Stimulated activated CD4-positive, alpha-beta T cell treated with anti-CD3 and anti-CD28 coated beads, TNF-alpha, amount 100 ng/mL, for 24 hours (primary cell): ENCODE measurements at regions not wholly inside any gene's neighbourhood (a gene's known extent, or its start where the extent isn't known, plus 50 kb on each side); places are given as distances from the start of the nearest gene placed in this dataset.
A peak's percentile ranks its signal among the peaks of the same experiment; 100 is the strongest.

Experiments
- DNase-seq, 3 experiments: peaks; one replicate each; pipeline ENCODE4 v3.0.0-alpha.2; 2020; ENCODE audit warnings: low read depth in 3 of 3

- DNase-seq, result no peak
Measured at GRCh38 chr6:139540894-139541293, 166.4 kb upstream of the CITED2 start.

DNA sequence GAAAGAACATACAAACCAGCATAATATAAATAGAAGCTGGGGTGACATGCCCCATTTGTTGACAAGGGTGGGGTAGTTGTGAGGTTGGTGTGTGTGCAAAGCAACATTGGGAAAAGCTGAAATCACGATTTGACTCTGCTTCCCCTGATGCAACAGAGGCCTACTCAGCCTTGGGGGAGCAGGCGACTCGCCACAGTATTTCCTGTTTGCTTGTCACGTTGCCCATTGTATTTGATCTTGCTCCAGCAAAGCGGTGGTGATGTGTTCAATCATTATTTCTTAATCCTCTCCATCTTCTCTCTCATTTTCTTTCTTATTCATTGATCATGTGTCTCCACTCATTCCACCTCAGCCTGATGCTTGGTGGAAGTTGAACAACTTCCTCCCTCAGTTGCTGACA lies 165.8 kb upstream of the CITED2 start:
- DNase-seq, result peak in 2 of 3 experiments; percentile 16 to 17

- no peak for DNase-seq
Measured at GRCh38 chr6:139539852-139540251, 165.4 kb upstream of the CITED2 start.

- no peak for DNase-seq
Measured at GRCh38 chr6:139538366-139538765, 163.9 kb upstream of the CITED2 start.

DNA sequence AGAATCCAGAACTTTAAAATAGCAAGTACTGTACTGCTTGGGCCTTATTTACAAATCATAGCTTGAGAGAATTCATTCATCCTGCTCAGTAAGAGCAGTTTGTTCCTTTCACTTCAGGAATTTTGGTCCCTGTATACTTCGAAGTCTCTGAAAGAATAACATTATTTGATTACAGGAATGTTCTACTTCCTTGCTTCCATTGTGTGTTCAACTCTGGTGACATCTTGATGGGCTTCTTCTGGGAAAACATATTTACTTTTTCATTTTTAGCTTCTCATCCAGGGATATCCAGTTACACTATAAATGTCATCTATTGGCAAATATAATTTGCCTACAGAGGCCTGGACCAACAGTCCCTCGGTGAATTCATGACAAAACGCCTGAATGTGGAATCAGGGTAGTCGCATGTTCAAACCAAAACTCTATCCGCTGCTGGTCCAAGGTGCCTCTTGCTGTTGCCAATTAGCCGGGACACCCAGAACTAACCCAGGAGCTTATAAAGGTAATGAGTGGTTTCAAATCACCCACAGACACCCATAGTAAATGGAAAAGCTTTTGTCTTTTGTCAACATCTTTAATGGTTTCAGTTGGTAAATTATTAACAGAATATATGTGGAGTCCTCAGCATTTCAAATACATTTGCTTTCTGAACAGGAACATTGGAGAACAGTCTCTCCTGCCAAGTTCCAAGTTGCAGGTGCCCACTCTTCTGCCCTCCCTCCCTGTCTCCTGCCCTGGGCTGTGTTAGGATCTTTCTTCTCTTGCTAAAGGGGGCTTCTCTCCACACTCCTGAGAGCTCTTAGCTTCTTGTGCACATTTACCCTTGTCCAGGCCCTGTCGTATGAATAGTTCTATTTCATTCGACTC lies 162.5 kb upstream of the CITED2 start:
- no peak for DNase-seq

GRCh38 chr6:139534472-139535115 lies 160.1 kb upstream of the CITED2 start:
- no peak for DNase-seq

DNA sequence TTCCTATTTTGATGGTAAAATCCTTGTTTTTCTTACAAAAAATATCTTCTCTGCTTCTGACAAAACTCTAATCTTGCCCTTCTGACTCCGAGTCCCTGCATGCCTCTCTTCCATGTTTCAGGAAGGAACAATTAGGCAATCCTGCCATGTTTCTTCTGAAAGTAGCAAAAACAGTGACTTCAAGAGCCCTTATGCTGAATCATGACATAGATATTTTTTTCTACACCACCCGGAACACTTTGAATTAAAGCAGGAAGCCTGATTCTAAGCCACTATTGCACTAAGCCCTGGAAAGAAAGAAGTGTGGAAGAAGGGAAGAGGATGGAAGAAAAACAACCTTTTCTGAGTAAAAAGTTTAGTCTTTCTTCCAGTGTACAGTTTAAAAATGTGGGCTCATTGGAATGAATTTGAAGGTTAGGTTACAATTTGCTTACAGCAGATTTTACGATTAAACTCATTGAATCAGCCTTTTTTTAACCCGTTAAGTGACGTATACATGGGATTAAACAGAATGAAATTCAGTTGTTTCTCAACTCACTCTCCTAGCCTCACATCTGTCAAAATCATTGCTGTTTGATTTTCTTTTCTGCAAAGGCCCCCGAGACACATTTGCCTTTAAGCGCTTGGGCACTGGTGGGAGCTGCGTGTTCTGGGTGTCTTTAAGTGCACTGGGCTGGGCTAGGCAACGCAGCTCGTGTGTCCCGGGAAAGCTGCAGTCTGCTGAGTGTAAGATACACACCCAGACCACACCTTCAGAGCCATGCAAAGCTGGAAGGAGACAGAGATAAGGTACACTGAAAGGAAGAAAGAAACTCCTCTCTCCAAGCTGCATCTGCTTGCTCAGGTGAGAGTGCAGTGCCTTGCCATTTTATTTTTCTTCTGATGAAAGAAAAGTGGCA lies 159.4 kb upstream of the CITED2 start:
- DNase-seq, result no peak

- no peak for DNase-seq
Measured at GRCh38 chr6:139533171-139533570, 158.7 kb upstream of the CITED2 start.

DNA sequence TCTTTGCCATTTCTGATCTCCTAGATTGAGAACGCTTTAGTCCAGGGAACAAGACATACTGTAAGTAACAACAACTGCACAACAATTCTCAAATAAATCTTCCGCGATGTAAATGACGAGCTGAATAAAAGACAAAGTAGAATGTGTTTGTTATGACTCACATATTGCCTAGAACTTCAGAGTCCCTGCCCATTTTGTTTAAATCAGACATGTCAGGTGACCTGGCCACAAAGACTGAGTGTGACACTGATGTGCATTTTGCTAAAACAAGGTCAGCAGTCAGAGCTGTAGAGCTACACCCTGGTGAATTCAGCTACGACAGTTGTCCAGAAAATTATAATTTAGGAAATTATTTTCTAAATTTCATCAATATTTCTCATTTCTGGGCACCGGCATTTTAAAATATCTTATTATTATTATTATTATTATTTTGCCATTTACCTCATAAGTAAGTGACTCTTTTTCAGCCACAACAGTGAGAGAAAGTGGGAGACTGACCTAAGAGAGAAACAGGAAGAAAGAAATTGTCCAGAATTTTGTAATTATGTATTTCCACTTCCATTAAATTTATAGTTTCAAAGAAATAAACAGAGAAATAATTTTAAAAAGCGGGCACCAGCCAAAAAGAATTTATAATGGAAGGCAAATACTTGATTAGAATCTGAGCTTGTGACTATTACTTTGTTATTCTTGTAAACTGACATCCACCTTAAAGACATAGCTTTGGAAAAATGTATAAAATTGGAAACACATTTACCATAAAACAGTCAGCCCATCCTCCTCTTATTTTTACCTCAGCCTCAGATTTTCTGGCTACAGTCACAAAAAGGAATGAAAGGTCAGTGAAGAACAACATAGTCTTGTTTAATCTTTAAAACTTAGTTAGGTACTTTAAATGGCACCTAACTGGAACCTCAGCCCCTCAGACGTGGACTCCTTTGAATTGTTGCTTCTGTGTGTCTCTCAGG lies 157.0 kb upstream of the CITED2 start:
- peak in 1 of 3 experiments; percentile 16 for DNase-seq

- DNase-seq, result no peak
Measured at GRCh38 chr6:139530561-139530960, 156.1 kb upstream of the CITED2 start.

- no peak for DNase-seq
Measured at GRCh38 chr6:139529420-139529819, 155.0 kb upstream of the CITED2 start.

- no peak for DNase-seq
Measured at GRCh38 chr6:139528471-139528870, 154.0 kb upstream of the CITED2 start.

DNA sequence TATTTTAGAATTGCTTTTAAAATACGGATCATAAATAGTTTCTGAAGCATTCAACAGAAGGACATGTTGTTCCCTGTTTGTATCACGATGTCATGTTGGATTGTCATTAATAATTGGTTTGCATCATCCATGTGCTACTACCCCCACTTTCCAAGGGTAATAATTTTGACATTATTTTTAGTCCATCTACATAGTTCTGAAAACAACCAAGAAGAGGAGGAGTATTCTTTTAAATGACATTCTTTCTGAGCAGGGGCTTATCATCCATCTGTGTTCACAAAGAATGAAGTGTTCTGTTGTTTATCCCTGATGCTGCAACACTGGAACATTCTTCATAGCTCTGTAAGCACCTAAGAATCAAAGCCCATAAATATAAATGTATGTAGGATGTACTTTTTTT lies 151.0 kb upstream of the CITED2 start:
- DNase-seq, result no peak

DNA sequence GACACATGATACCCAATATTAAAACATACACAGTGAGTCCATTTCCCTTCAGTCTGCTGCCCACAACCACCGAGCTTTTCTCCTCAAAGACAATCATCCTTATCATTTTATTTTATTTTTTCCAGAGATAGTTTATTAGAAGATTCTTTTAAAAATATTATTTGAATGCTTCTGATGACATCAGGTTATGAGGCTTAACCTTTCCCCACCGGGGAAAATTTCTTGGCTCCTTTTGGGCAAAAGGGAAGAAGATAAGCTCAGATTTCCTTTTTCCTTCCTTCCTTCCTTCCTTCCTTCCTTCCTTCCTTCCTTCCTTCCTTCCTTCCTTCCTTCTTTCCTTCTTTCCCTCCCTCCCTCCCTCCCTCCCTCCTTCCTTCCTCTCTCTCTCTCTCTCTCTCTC lies 149.5 kb upstream of the CITED2 start:
- no peak for DNase-seq

GRCh38 chr6:139522511-139523220 lies 148.2 kb upstream of the CITED2 start:
- no peak for DNase-seq

DNA sequence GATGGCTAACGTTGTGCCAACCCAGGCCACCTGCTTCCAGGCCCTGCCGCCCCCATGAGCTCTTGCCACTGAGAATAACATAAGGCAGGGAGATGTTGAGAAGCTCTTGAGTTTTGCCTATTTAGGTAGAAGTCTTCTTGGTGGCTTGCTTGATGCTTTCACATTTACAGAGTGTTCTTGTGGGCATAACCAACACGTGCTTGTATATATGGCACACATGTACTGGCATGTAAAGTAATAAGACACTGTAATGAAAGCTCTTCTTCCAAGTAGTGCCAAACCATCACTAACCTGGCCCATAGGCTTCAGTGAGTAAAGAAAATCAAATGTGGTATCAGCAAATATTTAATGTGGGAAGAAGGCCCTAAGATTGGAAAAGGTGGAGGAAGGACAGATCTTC lies 146.9 kb upstream of the CITED2 start:
- no peak for DNase-seq

GRCh38 chr6:139520321-139520768 lies 145.9 kb upstream of the CITED2 start:
- no peak for DNase-seq

- DNase-seq, result no peak
Measured at GRCh38 chr6:139519571-139520031, 145.2 kb upstream of the CITED2 start.

GRCh38 chr6:139519097-139519496 lies 144.6 kb upstream of the CITED2 start:
- DNase-seq, result no peak

- DNase-seq, result no peak
Measured at GRCh38 chr6:139518556-139519091, 144.2 kb upstream of the CITED2 start.
